IMR-90 (cell line): ENCODE measurements at regions not wholly inside any gene's neighbourhood (a gene's known extent, or its start where the extent isn't known, plus 50 kb on each side); places are given as distances from the start of the nearest gene placed in this dataset.

ENCODE experiments used
- ATAC-seq: fragments of 200-7000 bp; cut with Tn5 transposase; 2 replicates; pipeline ENCODE4 v1.9.1; 2020; ENCODE audit warnings: low read depth, mild to moderate bottlenecking, moderate library complexity
- BruUV-seq: library from RNA; stranded (reverse); fragments of 400-500 nt; replicated peaks from 2 replicates; lab custom pipeline; 2021; lab: Mats Ljungman, UMichigan
- CTCF ChIA-PET: fragments of 300-600 bp; formaldehyde crosslinking; extraction: SDS; loops from one replicate; lab custom pipeline; 2021; ENCODE audit warnings: antibody characterized with exemption; lab: Yijun Ruan, JAX
- POLR2A ChIA-PET: fragments of 300-600 bp; sonication (Branson Sonifier 250); formaldehyde crosslinking; loops from one replicate; lab custom pipeline; 2022; ENCODE audit warnings: antibody characterized with exemption; ENCODE audit not compliant: unreplicated experiment; lab: Charles Lee
- DNase-seq: peaks from one replicate; pipeline ENCODE4 v3.0.0; 2013
- H2AFZ ChIP-seq: replicated peaks from 2 replicates; pipeline ENCODE3; 2013; ENCODE audit warnings: low read length, mild to moderate bottlenecking; ENCODE audit not compliant: poor library complexity
- H2AK5ac ChIP-seq: 2 replicates; pipeline ENCODE4 v1.6.1; 2013; ENCODE audit warnings: low read depth, low read length, inconsistent platforms
- H2AK9ac ChIP-seq: replicated peaks from 2 replicates; pipeline ENCODE3; 2013; ENCODE audit warnings: mild to moderate bottlenecking, low read depth, low read length, moderate library complexity; ENCODE audit not compliant: poor library complexity
- H2BK120ac ChIP-seq: 2 replicates; pipeline ENCODE4 v1.6.1; 2013; ENCODE audit warnings: low read depth, low read length, inconsistent platforms
- H2BK15ac ChIP-seq: 3 replicates; pipeline ENCODE4 v1.6.1; 2013; ENCODE audit warnings: low read depth, low read length, inconsistent platforms
- H2BK20ac ChIP-seq: 2 replicates; pipeline ENCODE4 v1.6.1; 2013; ENCODE audit warnings: low read depth, mild to moderate bottlenecking, inconsistent platforms, low read length, moderate library complexity
- H2BK5ac ChIP-seq: 2 replicates; pipeline ENCODE4 v1.6.1; 2013; ENCODE audit warnings: mild to moderate bottlenecking, low read depth, low read length, inconsistent platforms; ENCODE audit not compliant: poor library complexity, severe bottlenecking
- H3K14ac ChIP-seq: replicated peaks from 2 replicates; pipeline ENCODE4 v1.6.1; 2013; ENCODE audit warnings: low read depth, low read length, inconsistent platforms
- H3K18ac ChIP-seq: 2 replicates; pipeline ENCODE4 v1.6.1; 2013; ENCODE audit warnings: low read depth, low read length, control low read depth
- H3K23ac ChIP-seq: 2 replicates; pipeline ENCODE4 v1.6.1; 2013; ENCODE audit warnings: low read depth, low read length, inconsistent platforms
- H3K27ac ChIP-seq: 2 replicates; pipeline ENCODE4 v1.5.1; 2013; ENCODE audit warnings: mild to moderate bottlenecking, control low read depth, low read length; ENCODE audit not compliant: insufficient read depth
- H3K27me3 ChIP-seq: 2 replicates; pipeline ENCODE4 v1.6.1; 2013; ENCODE audit warnings: low read length; ENCODE audit not compliant: control insufficient read depth, insufficient read depth
- H3K36me3 ChIP-seq: 2 replicates; pipeline ENCODE4 v1.6.1; 2013; ENCODE audit warnings: low read length, mixed read lengths; ENCODE audit not compliant: control insufficient read depth, insufficient read depth
- H3K4ac ChIP-seq: 2 replicates; pipeline ENCODE4 v1.6.1; 2013; ENCODE audit warnings: low read depth, low read length, inconsistent platforms
- H3K4me1 ChIP-seq: 2 replicates; pipeline ENCODE4 v1.6.1; 2013; ENCODE audit warnings: low read length, mixed read lengths; ENCODE audit not compliant: control insufficient read depth, insufficient read depth
- H3K4me2 ChIP-seq: 2 replicates; pipeline ENCODE4 v1.6.1; 2013; ENCODE audit warnings: low read depth, mild to moderate bottlenecking, control low read depth, low read length, moderate library complexity
- H3K4me3 ChIP-seq: 2 replicates; pipeline ENCODE4 v1.5.1; 2013; ENCODE audit warnings: low read depth, mild to moderate bottlenecking, control low read depth, low read length, moderate library complexity; ENCODE audit not compliant: insufficient read depth
- H3K56ac ChIP-seq: 2 replicates; pipeline ENCODE4 v1.6.1; 2013; ENCODE audit warnings: low read length, inconsistent platforms; ENCODE audit not compliant: insufficient read depth; ENCODE audit errors: extremely low read depth
- H3K79me1 ChIP-seq, 2 experiments: 2 replicates each; pipeline ENCODE4 v1.6.1; 2013; ENCODE audit warnings: low read length in 2 of 2, inconsistent platforms in 1 of 2, low read depth in 1 of 2
- H3K9ac ChIP-seq: 2 replicates; pipeline ENCODE4 v1.6.1; 2013; ENCODE audit warnings: low read depth, low read length, control low read depth
- H3K9me1 ChIP-seq: 2 replicates; pipeline ENCODE4 v1.6.1; 2013; ENCODE audit warnings: low read length, inconsistent platforms; ENCODE audit not compliant: insufficient read depth
- H3K9me3 ChIP-seq: 2 replicates; pipeline ENCODE4 v1.6.1; 2013; ENCODE audit warnings: low read length; ENCODE audit not compliant: control insufficient read depth, insufficient read depth
- H4K20me1 ChIP-seq: 2 replicates; pipeline ENCODE4 v1.6.1; 2013; ENCODE audit warnings: low read length, inconsistent platforms; ENCODE audit not compliant: insufficient read depth
- H4K5ac ChIP-seq: 2 replicates; pipeline ENCODE4 v1.6.1; 2013; ENCODE audit warnings: mild to moderate bottlenecking, low read depth, low read length, control low read depth
- H4K8ac ChIP-seq, 2 experiments: 2 replicates each; pipeline ENCODE4 v1.6.1; 2013; ENCODE audit warnings: low read depth in 2 of 2, low read length in 2 of 2, control low read depth in 1 of 2, inconsistent platforms in 1 of 2
- H4K91ac ChIP-seq: 2 replicates; pipeline ENCODE4 v1.6.1; 2013; ENCODE audit warnings: low read depth, low read length, inconsistent platforms; ENCODE audit not compliant: insufficient read depth
- BHLHE40 ChIP-seq: fragments of 150-350 bp; IDR thresholded peaks from 2 replicates; pipeline ENCODE4 v1.6.1; 2016; ENCODE audit warnings: mild to moderate bottlenecking, low read depth, low read length
- CHD1 ChIP-seq: IDR thresholded peaks from 2 replicates; pipeline ENCODE4 v1.6.1; 2012; ENCODE audit warnings: low read depth, low read length, improper control_type of control experiment
- FOS ChIP-seq: fragments of 150-350 bp; IDR thresholded peaks from 2 replicates; pipeline ENCODE4 v1.6.1; 2016; ENCODE audit warnings: low read depth, low read length
- MAFK ChIP-seq: IDR thresholded peaks from 2 replicates; pipeline ENCODE4 v1.6.1; 2012; ENCODE audit warnings: low read depth, low read length, improper control_type of control experiment
- MAZ ChIP-seq: IDR thresholded peaks from 2 replicates; pipeline ENCODE4 v1.6.1; 2012; ENCODE audit warnings: low read depth, mild to moderate bottlenecking, low read length, improper control_type of control experiment, moderate library complexity, borderline replicate concordance
- MXI1 ChIP-seq: IDR thresholded peaks from 2 replicates; pipeline ENCODE4 v1.6.1; 2012; ENCODE audit warnings: low read depth, mild to moderate bottlenecking, low read length, moderate library complexity, borderline replicate concordance
- POLR2A ChIP-seq: IDR thresholded peaks from 2 replicates; pipeline ENCODE4 v1.6.1; 2012; ENCODE audit warnings: mild to moderate bottlenecking, low read depth, low read length
- RAD21 ChIP-seq: IDR thresholded peaks from 2 replicates; pipeline ENCODE4 v1.6.1; 2012; ENCODE audit warnings: low read length, improper control_type of control experiment
- SMC3 ChIP-seq: fragments of 150-350 bp; IDR thresholded peaks from 2 replicates; pipeline ENCODE4 v1.6.1; 2016; ENCODE audit warnings: low read depth, mild to moderate bottlenecking, antibody characterized with exemption, low read length, moderate library complexity
- WGBS, 2 experiments: methylation state at CpG; one replicate each; pipeline versions ENCODE4 v1.1.5 to v1.1.7; 2013; ENCODE audit warnings: missing lambda C conversion rate in 2 of 2; ENCODE audit not compliant: insufficient read length in 1 of 2; ENCODE audit errors: extremely low coverage in 2 of 2; 5-methylcytosine and 5-hydroxymethylcytosine counted together
- dilution Hi-C: fragments of 300-500 bp; cut with HindIII; formaldehyde crosslinking; loops from one replicate; pipeline ENCODE4 v1.14.3; 2018; ENCODE audit warnings: low sequenced_read_pairs; ENCODE audit not compliant: unreplicated experiment
- in situ Hi-C: fragments of 300-500 bp; cut with MboI; formaldehyde crosslinking; loops from 3 replicates; pipeline ENCODE4 v1.14.3; 2019; ENCODE audit warnings: low sequenced_read_pairs, inconsistent platforms, mixed read lengths
- intact Hi-C: fragments of 100-400 bp; cut with micrococcal nuclease; formaldehyde crosslinking; loops from 2 replicates; pipeline ENCODE4 v1.10.0; 2022
- TF ChIP-seq, protein P1 (sequence below): fragments of 150-350 bp; IDR thresholded peaks from 2 replicates; pipeline ENCODE4 v1.6.1; 2016; ENCODE audit warnings: low read depth, mild to moderate bottlenecking, low read length, moderate library complexity, borderline replicate concordance

DNA sequence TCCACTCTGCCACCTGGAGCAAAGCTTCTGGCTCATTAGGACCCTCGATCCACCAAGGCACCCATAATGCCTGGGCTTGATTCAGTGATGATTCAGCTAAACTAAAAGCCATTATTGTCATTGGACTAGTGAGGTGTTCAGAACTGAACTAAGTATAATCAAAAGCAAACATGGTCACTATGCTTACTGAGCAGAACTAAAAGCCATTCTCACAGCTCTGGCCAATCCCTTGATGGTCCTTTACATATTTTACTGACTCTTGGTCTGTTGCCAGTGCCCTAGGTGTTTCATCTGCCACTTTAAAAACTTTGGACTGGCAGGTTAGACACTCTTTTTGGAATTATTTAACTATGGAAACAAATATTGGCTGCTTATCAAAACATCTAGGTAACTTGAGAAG lies 703.5 kb downstream of the FAT4 start:
- in situ Hi-C loops: no loop called here
- Histone ChIP-seq H3K36me3 (no peaks in the 10 kb centered on the region), H2AFZ (no peak overlapping the region), H3K9ac (no peak overlapping the region), H3K4me2 (no peak overlapping the region), H3K9me1 (no peaks in the 10 kb centered on the region), H4K20me1 (no peaks in the 10 kb centered on the region), H2AK5ac (no peak overlapping the region), H4K8ac (no peak overlapping the region), H3K4ac (no peak overlapping the region), H2AK9ac (no peak overlapping the region), H3K79me1 (no peaks in the 10 kb centered on the region), H2BK20ac (no peak overlapping the region), H2BK120ac (no peak overlapping the region), H3K27me3 (no peaks in the 10 kb centered on the region), H2BK15ac (no peak overlapping the region), H3K9me3 (no peaks in the 10 kb centered on the region), H3K4me3 (no peak overlapping the region), H3K4me1 (no peaks in the 10 kb centered on the region), H3K23ac (no peak overlapping the region), H2BK5ac (no peak overlapping the region), H3K56ac (no peak overlapping the region), H4K91ac (no peak overlapping the region), H3K14ac (no peak overlapping the region), H3K18ac (no peak overlapping the region), H4K5ac (no peak overlapping the region), H3K27ac (no peak overlapping the region)
- no TSS peak for BruUV-seq
- dilution Hi-C loops: no loop called here
- ChIA-PET CTCF (interaction anchor here (0.8 kb wide), 1 partner anchor 21 kb away, joined by 4 read pairs; no protein-coding TSS in a partner anchor), POLR2A (no interaction called here)
- WGBS, 2 experiments: no CpG with 5 or more reads among the region's 1 CpG
- TF ChIP-seq RAD21 (no peak), MAFK (no peak), FOS (no peak), BHLHE40 (no peak), MAZ (no peak), MXI1 (no peak), CHD1 (no peak), SMC3 (no peak), POLR2A (no peak)
- TF ChIP-seq, protein P1, sequence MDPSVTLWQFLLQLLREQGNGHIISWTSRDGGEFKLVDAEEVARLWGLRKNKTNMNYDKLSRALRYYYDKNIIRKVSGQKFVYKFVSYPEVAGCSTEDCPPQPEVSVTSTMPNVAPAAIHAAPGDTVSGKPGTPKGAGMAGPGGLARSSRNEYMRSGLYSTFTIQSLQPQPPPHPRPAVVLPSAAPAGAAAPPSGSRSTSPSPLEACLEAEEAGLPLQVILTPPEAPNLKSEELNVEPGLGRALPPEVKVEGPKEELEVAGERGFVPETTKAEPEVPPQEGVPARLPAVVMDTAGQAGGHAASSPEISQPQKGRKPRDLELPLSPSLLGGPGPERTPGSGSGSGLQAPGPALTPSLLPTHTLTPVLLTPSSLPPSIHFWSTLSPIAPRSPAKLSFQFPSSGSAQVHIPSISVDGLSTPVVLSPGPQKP: no peak
- intact Hi-C loops: no loop called here
- ATAC-seq: no peak
- no peak for DNase-seq
